ENCODE measurements at regions not wholly inside any gene's neighbourhood (a gene's known extent, or its start where the extent isn't known, plus 50 kb on each side); places are given as distances from the start of the nearest gene placed in this dataset.

- TF ChIP-seq ZFX (IDR thresholded peaks at IDR 0.05) = no peak
- no peak for TF ChIP-seq CTCF (IDR thresholded peaks at IDR 0.05 in 2 of 3, conservative IDR thresholded peaks at IDR 0.05 in 1 of 3; ENCODE audit: borderline replicate concordance in 1 of 3, insufficient read depth in 1 of 3, low read depth in 2 of 3, low read length in 2 of 3)
- no peak for TF ChIP-seq POLR2AphosphoS5 (IDR thresholded peaks at IDR 0.05; ENCODE audit: low read depth, low read length)
- TF ChIP-seq POLR2A (IDR thresholded peaks at IDR 0.05; ENCODE audit: borderline replicate concordance, extremely low read depth, insufficient read depth, insufficient read length) = no peak
- no peak for TF ChIP-seq ELF1 (IDR thresholded peaks at IDR 0.05; ENCODE audit: borderline replicate concordance, low read depth)
- TF ChIP-seq TCF7L2 (IDR thresholded peaks at IDR 0.05; ENCODE audit: borderline replicate concordance, extremely low read depth, insufficient read depth, insufficient read length) = no peak
- no peak for TF ChIP-seq YY1 (IDR thresholded peaks at IDR 0.05; ENCODE audit: extremely low read depth, insufficient replicate concordance, low read depth, low read length)
These were observed 561.4 kb downstream of the CDK5RAP2 start for GRCh38 chr9:120018550-120018949.

All from HCT116 (cell line).